ENCODE measurements at regions not wholly inside any gene's neighbourhood (a gene's known extent, or its start where the extent isn't known, plus 50 kb on each side); places are given as distances from the start of the nearest gene placed in this dataset.

- TF ChIP-seq CTCF (IDR thresholded peaks at IDR 0.05; ENCODE audit: insufficient read depth, low read depth, low read length) = no peak
- no peak for TF ChIP-seq EZH2 (IDR thresholded peaks at IDR 0.05; ENCODE audit: insufficient read depth, low read length)
These were observed 97.4 kb upstream of the PIK3CG start for GRCh38 chr7:106767498-106768323.
